Esophagus muscularis mucosa (tissue), 4 donors: ENCODE measurements at regions not wholly inside any gene's neighbourhood (a gene's known extent, or its start where the extent isn't known, plus 50 kb on each side); places are given as distances from the start of the nearest gene placed in this dataset.

Source experiments
- EP300 ChIP-seq: sonication (generic); formaldehyde crosslinking; IDR thresholded peaks from one replicate; pipeline ENCODE4 v1.6.1; 2017; ENCODE audit warnings: antibody characterized with exemption
- POLR2A ChIP-seq: fragments of 450-650 bp; IDR thresholded peaks from one replicate; pipeline ENCODE4 v1.6.1; 2017; ENCODE audit warnings: antibody characterized with exemption, moderate library complexity, mild to moderate bottlenecking, low read depth
- POLR2AphosphoS5 ChIP-seq, 2 donors: sonication (generic); formaldehyde crosslinking; IDR thresholded peaks; one replicate each; pipeline ENCODE4 v1.6.1; 2017; ENCODE audit warnings: antibody characterized with exemption in 2 of 2
- TF ChIP-seq, protein P1 (sequence below), 3 experiments: fragments of 200-600 bp in 2 of 3; fragments of 450-650 bp in 1 of 3; sonication (generic) in 2 of 3; IDR thresholded peaks; one replicate each; pipeline ENCODE4 v1.5.1; 2017 to 2019; ENCODE audit warnings: antibody characterized with exemption in 3 of 3, mild to moderate bottlenecking in 2 of 3, moderate library complexity in 1 of 3

DNA sequence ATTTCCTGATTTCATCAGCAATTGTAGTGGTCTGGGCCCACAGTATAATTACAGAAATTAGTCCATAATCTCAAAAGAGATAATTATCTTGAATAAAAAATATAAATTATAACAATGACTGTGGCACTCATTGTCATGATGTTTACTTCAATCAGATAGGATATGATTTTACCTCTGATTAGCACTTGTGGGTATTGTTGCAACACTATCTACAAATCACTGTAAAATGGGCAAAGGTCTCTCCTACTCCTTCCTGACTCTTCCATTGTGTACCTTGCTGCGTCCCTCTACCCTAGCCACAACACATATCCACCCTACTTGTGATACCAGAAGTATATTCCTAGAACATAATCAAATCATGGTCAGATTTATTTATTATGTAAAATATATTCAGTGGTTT lies 200.9 kb upstream of the TRIB2 start:
- no peak for TF ChIP-seq POLR2AphosphoS5 (IDR thresholded peaks at IDR 0.05)
- TF ChIP-seq, protein P1, sequence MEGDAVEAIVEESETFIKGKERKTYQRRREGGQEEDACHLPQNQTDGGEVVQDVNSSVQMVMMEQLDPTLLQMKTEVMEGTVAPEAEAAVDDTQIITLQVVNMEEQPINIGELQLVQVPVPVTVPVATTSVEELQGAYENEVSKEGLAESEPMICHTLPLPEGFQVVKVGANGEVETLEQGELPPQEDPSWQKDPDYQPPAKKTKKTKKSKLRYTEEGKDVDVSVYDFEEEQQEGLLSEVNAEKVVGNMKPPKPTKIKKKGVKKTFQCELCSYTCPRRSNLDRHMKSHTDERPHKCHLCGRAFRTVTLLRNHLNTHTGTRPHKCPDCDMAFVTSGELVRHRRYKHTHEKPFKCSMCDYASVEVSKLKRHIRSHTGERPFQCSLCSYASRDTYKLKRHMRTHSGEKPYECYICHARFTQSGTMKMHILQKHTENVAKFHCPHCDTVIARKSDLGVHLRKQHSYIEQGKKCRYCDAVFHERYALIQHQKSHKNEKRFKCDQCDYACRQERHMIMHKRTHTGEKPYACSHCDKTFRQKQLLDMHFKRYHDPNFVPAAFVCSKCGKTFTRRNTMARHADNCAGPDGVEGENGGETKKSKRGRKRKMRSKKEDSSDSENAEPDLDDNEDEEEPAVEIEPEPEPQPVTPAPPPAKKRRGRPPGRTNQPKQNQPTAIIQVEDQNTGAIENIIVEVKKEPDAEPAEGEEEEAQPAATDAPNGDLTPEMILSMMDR (IDR thresholded peaks at IDR 0.05): no peak
- no peak for TF ChIP-seq POLR2A
- TF ChIP-seq EP300: no peak
